ENCODE measurements at regions not wholly inside any gene's neighbourhood (a gene's known extent, or its start where the extent isn't known, plus 50 kb on each side); places are given as distances from the start of the nearest gene placed in this dataset.

GRCh38 chr5:86039351-86039750 lies 578.4 kb upstream of the COX7C start (continued):
- TF ChIP-seq ATF2 (CRISPR knock-in tag; IDR thresholded peaks at IDR 0.05; ENCODE audit: borderline replicate concordance, low read depth) (no peak), ZNF416 (CRISPR knock-in tag; IDR thresholded peaks at IDR 0.05) (no peak), ZMAT4 (CRISPR knock-in tag; IDR thresholded peaks at IDR 0.05) (no peak), FOXJ3 (CRISPR knock-in tag; IDR thresholded peaks at IDR 0.05; ENCODE audit: borderline replicate concordance) (no peak)

GRCh38 chr5:86070719-86071118 lies 547.0 kb upstream of the COX7C start:
- no peaks in the 10 kb centered on the region for H3K9me3 Mint-ChIP-seq

GRCh38 chr5:86074297-86074696 lies 543.4 kb upstream of the COX7C start:
- Mint-ChIP-seq H3K27ac (no peak overlapping the region), H3K4me3 (no peak overlapping the region), H3K4me1 (no peaks in the 10 kb centered on the region), H3K27me3 (ENCODE audit: low read depth) (no peaks in the 10 kb centered on the region), H3K36me3 (no peaks in the 10 kb centered on the region), H3K9me3 (no peaks in the 10 kb centered on the region; the same call in 1 of the 2 replicates)
- no peak for TF ChIP-seq JAZF1 (CRISPR knock-in tag; IDR thresholded peaks at IDR 0.05)
- TF ChIP-seq ATF6 (CRISPR knock-in tag; IDR thresholded peaks at IDR 0.05), result no peak
- TF ChIP-seq ATF3 (CRISPR knock-in tag; conservative IDR thresholded peaks at IDR 0.05), result no peak
- no peak for TF ChIP-seq ZNF423 (CRISPR knock-in tag; IDR thresholded peaks at IDR 0.05)
- TF ChIP-seq ZBTB21 (CRISPR knock-in tag; IDR thresholded peaks at IDR 0.05; ENCODE audit: borderline replicate concordance), result no peak
- TF ChIP-seq STAT6 (CRISPR knock-in tag; conservative IDR thresholded peaks at IDR 0.05; ENCODE audit: low read depth), result no peak
- no peak for TF ChIP-seq NFYB (CRISPR knock-in tag; conservative IDR thresholded peaks at IDR 0.05; ENCODE audit: low read depth)
- no peak for TF ChIP-seq CTCF (IDR thresholded peaks at IDR 0.05)
- TF ChIP-seq ZNF416 (CRISPR knock-in tag; IDR thresholded peaks at IDR 0.05), result no peak
- TF ChIP-seq HMGA2 (CRISPR knock-in tag; IDR thresholded peaks at IDR 0.05), result no peak
- TF ChIP-seq ZNF219 (CRISPR knock-in tag; IDR thresholded peaks at IDR 0.05; ENCODE audit: borderline replicate concordance), result no peak
- DNase-seq (ENCODE audit: low spot score) (no peak), ATAC-seq (no peak)
- CTCF ChIA-PET, result no interaction called here
- POLR2A ChIA-PET, result no interaction called here

More at GRCh38 chr5:86070719-86071118, 547.0 kb upstream of the COX7C start:
- Mint-ChIP-seq H3K4me3 (no peak overlapping the region), H3K27ac (no peak overlapping the region), H3K36me3 (no peaks in the 10 kb centered on the region), H3K4me1 (no peaks in the 10 kb centered on the region), H3K27me3 (ENCODE audit: low read depth) (no peaks in the 10 kb centered on the region)
- no peak for ATAC-seq
- ChIA-PET POLR2A (no interaction called here), CTCF (no interaction called here)
- no peak for TF ChIP-seq ZNF423 (CRISPR knock-in tag; IDR thresholded peaks at IDR 0.05)
- no peak for DNase-seq (ENCODE audit: low spot score)
